GM12878 (cell line): ENCODE measurements at regions not wholly inside any gene's neighbourhood (a gene's known extent, or its start where the extent isn't known, plus 50 kb on each side); places are given as distances from the start of the nearest gene placed in this dataset.

Source experiments
- EP300 ChIP-seq, 2 experiments: fragments of 150-350 bp in 1 of 2; IDR thresholded peaks; 2 replicates each; pipeline ENCODE4 v1.6.1; 2011 to 2012; ENCODE audit warnings: low read depth in 2 of 2, low read length in 2 of 2, borderline replicate concordance in 1 of 2, improper control_type of control experiment in 1 of 2, inconsistent platforms in 1 of 2; ENCODE audit not compliant: control insufficient read depth in 1 of 2
- EZH2 ChIP-seq: IDR thresholded peaks from 2 replicates; pipeline ENCODE4 v1.6.1; 2012; ENCODE audit warnings: low read depth, mild to moderate bottlenecking, control low read depth, inconsistent platforms, low read length, borderline replicate concordance; ENCODE audit not compliant: control insufficient read depth
- ZNF24 ChIP-seq: fragments of 450-650 bp; IDR thresholded peaks from 2 replicates; pipeline ENCODE4 v1.6.1; 2017; ENCODE audit warnings: antibody characterized with exemption, mild to moderate bottlenecking
- ZZZ3 ChIP-seq: IDR thresholded peaks from 2 replicates; pipeline ENCODE4 v1.6.1; 2011; ENCODE audit warnings: low read depth; ENCODE audit not compliant: control insufficient read depth, insufficient read length
- TF ChIP-seq, protein P1 (sequence below), 3 experiments: IDR thresholded peaks in 2 of 3; conservative IDR thresholded peaks in 1 of 3; 2 replicates each; pipeline ENCODE4 v1.5.1; 2011; ENCODE audit warnings: low read depth in 3 of 3, low read length in 3 of 3, mild to moderate bottlenecking in 3 of 3, control low read depth in 2 of 3, moderate library complexity in 2 of 3, inconsistent platforms in 1 of 3, mixed read lengths in 1 of 3; ENCODE audit not compliant: control insufficient read depth in 2 of 3, insufficient read depth in 1 of 3; ENCODE audit errors: extremely low read depth in 1 of 3
- TF ChIP-seq, protein P2 (sequence below): IDR thresholded peaks from 2 replicates; pipeline ENCODE4 v1.6.1; 2012; ENCODE audit warnings: mild to moderate bottlenecking, low read depth, low read length

DNA sequence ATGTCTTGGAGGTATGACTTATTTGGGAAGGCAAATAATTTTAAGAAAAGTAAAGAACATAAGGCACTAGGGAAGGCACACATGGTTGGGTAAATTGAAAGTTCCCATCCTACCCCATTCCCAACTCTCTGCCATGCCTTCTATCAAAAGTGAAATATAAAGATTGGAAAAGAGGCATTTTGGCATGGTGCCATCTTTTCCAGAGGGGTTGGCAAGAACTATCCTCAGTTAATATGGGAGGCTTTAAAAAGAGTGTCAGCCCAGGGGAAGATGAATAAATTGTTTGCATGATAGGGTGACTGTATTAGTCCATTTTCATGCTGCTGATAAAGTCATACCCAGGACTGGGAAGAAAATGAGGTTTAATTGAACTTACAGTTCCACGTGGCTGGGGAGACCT, 150.8 kb upstream of the BOD1L1 start:
- TF ChIP-seq EZH2 (no peak), ZZZ3 (no peak), ZNF24 (no peak), EP300 (IDR thresholded peaks at IDR 0.05; ENCODE audit: borderline replicate concordance in 1 of 2, control insufficient read depth in 1 of 2, low read depth in 2 of 2, low read length in 2 of 2) (no peak)
- TF ChIP-seq, protein P1, sequence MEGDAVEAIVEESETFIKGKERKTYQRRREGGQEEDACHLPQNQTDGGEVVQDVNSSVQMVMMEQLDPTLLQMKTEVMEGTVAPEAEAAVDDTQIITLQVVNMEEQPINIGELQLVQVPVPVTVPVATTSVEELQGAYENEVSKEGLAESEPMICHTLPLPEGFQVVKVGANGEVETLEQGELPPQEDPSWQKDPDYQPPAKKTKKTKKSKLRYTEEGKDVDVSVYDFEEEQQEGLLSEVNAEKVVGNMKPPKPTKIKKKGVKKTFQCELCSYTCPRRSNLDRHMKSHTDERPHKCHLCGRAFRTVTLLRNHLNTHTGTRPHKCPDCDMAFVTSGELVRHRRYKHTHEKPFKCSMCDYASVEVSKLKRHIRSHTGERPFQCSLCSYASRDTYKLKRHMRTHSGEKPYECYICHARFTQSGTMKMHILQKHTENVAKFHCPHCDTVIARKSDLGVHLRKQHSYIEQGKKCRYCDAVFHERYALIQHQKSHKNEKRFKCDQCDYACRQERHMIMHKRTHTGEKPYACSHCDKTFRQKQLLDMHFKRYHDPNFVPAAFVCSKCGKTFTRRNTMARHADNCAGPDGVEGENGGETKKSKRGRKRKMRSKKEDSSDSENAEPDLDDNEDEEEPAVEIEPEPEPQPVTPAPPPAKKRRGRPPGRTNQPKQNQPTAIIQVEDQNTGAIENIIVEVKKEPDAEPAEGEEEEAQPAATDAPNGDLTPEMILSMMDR (IDR thresholded peaks at IDR 0.05 in 2 of 3, conservative IDR thresholded peaks at IDR 0.05 in 1 of 3; ENCODE audit: control insufficient read depth in 2 of 3, extremely low read depth in 1 of 3, insufficient read depth in 1 of 3, low read depth in 3 of 3, low read length in 3 of 3) = no peak
- TF ChIP-seq, protein P2, sequence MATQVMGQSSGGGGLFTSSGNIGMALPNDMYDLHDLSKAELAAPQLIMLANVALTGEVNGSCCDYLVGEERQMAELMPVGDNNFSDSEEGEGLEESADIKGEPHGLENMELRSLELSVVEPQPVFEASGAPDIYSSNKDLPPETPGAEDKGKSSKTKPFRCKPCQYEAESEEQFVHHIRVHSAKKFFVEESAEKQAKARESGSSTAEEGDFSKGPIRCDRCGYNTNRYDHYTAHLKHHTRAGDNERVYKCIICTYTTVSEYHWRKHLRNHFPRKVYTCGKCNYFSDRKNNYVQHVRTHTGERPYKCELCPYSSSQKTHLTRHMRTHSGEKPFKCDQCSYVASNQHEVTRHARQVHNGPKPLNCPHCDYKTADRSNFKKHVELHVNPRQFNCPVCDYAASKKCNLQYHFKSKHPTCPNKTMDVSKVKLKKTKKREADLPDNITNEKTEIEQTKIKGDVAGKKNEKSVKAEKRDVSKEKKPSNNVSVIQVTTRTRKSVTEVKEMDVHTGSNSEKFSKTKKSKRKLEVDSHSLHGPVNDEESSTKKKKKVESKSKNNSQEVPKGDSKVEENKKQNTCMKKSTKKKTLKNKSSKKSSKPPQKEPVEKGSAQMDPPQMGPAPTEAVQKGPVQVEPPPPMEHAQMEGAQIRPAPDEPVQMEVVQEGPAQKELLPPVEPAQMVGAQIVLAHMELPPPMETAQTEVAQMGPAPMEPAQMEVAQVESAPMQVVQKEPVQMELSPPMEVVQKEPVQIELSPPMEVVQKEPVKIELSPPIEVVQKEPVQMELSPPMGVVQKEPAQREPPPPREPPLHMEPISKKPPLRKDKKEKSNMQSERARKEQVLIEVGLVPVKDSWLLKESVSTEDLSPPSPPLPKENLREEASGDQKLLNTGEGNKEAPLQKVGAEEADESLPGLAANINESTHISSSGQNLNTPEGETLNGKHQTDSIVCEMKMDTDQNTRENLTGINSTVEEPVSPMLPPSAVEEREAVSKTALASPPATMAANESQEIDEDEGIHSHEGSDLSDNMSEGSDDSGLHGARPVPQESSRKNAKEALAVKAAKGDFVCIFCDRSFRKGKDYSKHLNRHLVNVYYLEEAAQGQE = no peak
